ENCODE measurements at regions not wholly inside any gene's neighbourhood (a gene's known extent, or its start where the extent isn't known, plus 50 kb on each side); places are given as distances from the start of the nearest gene placed in this dataset.

DNA sequence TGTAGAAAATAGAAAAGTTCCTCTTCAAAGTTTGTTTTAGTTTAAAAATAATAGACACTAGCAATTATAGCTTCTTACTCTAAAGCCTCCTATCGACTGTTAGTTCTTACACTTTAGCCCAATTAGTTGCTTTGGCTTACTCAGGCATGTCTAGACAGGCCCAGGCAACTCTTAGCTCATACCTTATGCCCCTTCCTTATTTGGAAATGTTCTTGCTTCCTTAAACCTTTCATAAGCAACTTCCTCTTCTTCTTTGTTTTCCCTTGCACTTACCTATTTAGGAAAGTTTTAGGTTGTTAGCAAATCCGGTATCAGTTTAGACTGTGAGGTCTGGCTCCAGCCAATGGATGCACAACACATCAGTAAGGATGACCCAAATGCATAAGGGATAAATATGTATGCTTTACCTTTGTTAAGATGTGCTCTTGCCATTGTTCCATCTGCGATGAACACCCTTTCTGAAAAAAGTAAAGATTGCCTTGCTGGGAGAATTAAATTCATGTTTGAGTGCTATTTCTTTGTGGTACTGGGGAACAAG, 1277.5 kb upstream of the CNTN5 start:
- H3K4me3 ChIP-seq (ENCODE audit: low read depth, low read length), result no peak overlapping the region
- TF ChIP-seq, protein P1, sequence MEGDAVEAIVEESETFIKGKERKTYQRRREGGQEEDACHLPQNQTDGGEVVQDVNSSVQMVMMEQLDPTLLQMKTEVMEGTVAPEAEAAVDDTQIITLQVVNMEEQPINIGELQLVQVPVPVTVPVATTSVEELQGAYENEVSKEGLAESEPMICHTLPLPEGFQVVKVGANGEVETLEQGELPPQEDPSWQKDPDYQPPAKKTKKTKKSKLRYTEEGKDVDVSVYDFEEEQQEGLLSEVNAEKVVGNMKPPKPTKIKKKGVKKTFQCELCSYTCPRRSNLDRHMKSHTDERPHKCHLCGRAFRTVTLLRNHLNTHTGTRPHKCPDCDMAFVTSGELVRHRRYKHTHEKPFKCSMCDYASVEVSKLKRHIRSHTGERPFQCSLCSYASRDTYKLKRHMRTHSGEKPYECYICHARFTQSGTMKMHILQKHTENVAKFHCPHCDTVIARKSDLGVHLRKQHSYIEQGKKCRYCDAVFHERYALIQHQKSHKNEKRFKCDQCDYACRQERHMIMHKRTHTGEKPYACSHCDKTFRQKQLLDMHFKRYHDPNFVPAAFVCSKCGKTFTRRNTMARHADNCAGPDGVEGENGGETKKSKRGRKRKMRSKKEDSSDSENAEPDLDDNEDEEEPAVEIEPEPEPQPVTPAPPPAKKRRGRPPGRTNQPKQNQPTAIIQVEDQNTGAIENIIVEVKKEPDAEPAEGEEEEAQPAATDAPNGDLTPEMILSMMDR (IDR thresholded peaks at IDR 0.05; ENCODE audit: low read depth, low read length, missing control alignments), result no peak
- no peaks in the 10 kb centered on the region for H3K36me3 ChIP-seq (replicated peaks)
- peak overlapping the region; percentile 44 for H3K27ac ChIP-seq
- no peaks in the 10 kb centered on the region for H3K27me3 ChIP-seq (replicated peaks)
- in situ Hi-C loops (cut with HindIII; ENCODE audit: low pct_ligation_motif_present, low sequenced_read_pairs), result no loop called here
- DNase-seq, result peak; percentile 52

DNA sequence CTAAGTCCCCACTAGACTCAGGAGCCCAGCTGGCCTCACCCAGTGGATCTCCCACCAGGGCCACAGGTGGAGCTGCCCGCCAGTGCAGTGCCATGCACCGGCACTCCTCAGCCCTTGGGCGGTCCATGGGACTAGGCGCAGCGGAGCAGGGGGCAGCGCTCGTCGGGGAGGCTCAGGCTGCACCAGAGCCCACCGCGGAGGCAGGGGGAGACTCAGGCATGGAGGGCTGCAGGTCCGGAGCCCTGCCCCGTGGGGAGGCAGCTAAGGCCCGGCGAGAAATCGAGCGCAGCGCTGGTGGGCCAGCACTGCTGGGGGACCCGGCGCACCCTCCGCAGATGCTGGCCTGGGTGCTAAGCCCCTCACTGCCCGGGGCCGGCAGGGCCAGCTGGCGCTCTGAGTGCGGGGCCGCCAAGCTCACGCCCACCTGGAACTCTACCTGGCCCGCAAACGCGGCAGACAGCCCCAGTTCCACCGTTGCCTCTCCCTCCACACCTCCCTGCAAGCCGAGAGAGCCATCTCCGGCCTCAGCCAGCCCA, 1275.2 kb upstream of the CNTN5 start:
- in situ Hi-C loops (cut with HindIII; ENCODE audit: low pct_ligation_motif_present, low sequenced_read_pairs), result no loop called here

DNA sequence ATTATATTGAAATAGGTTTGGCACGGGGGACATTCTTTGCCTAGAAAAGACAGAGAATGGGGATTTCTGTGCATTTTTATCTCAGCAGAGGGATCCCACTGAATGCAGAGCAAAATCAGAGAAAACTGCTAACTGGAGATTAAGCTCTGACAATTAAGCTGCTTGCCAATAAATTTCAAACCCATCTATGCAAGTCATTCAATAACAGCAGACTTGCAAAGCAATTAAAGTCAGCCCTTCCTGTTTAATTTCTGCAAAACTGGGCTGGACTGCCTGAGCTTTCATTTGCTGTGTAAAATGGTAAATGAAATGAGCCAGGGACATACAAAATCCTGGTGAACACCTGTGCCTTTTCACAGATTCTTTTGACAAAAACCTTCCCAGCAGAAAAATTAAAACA, 1273.9 kb upstream of the CNTN5 start:
- DNase-seq, result no peak
- in situ Hi-C loops (cut with HindIII; ENCODE audit: low pct_ligation_motif_present, low sequenced_read_pairs), result no loop called here
- H3K36me3 ChIP-seq (replicated peaks), result no peaks in the 10 kb centered on the region
- TF ChIP-seq, protein P1 (IDR thresholded peaks at IDR 0.05; ENCODE audit: low read depth, low read length, missing control alignments), result no peak
- H3K4me3 ChIP-seq (ENCODE audit: low read depth, low read length), result no peak overlapping the region
- H3K27ac ChIP-seq, result no peak overlapping the region
- no peaks in the 10 kb centered on the region for H3K27me3 ChIP-seq (replicated peaks)

More for the DNA sequence above, 1275.2 kb upstream of the CNTN5 start:
- H3K27ac ChIP-seq, result no peak overlapping the region
- H3K27me3 ChIP-seq (replicated peaks), result no peaks in the 10 kb centered on the region
- H3K36me3 ChIP-seq (replicated peaks), result no peaks in the 10 kb centered on the region
- no peak for DNase-seq
- TF ChIP-seq, protein P1 (IDR thresholded peaks at IDR 0.05; ENCODE audit: low read depth, low read length, missing control alignments), result no peak
- no peak overlapping the region for H3K4me3 ChIP-seq (ENCODE audit: low read depth, low read length)

DNA sequence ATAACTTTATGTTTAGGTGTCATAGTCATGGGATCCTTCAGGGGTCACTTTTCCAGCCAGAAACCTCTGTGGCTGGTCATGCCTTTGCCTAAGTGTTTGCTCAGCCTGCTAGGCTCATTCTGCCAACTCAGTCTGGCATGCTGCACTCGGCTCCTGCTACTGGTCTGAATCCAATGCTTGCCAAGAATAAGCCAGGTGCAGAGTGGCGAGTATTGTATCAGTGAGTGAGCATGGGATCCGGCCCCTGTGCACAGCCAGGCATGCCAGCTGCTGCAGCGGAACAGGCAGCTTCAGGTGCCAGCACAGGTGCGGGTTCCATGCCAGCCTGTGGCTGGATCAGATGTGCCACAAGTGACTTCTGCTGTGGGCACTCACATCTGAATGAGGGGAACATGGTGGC, 1269.3 kb upstream of the CNTN5 start:
- DNase-seq, result no peak
- Histone ChIP-seq H3K27ac (no peak overlapping the region), H3K36me3 (replicated peaks) (no peaks in the 10 kb centered on the region), H3K4me3 (ENCODE audit: low read depth, low read length) (no peak overlapping the region), H3K27me3 (replicated peaks) (no peaks in the 10 kb centered on the region)
- in situ Hi-C loops (cut with HindIII; ENCODE audit: low pct_ligation_motif_present, low sequenced_read_pairs), result no loop called here
- TF ChIP-seq, protein P1 (IDR thresholded peaks at IDR 0.05; ENCODE audit: low read depth, low read length, missing control alignments), result no peak

DNA sequence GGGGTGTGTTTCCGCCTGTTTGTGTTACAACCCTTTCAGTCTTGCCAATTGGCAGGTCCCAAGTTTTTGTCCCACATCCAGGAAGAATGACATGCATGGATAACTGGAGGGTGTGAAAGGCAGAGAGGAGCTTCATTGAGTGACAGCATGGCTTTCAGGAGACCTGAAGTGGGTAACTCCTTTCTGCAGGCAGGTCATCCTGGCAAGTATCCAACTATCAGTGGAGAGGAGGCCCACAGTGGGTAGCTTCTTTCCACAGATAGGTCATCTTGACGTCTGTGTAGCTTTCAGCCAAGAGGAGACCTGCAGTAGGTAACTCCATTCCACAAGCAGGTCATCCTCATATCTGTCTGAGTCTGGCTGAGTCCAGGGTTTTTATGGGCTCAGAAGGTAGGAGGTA, 1268.8 kb upstream of the CNTN5 start:
- Histone ChIP-seq H3K27me3 (replicated peaks) (no peaks in the 10 kb centered on the region), H3K36me3 (replicated peaks) (no peaks in the 10 kb centered on the region), H3K27ac (no peak overlapping the region), H3K4me3 (ENCODE audit: low read depth, low read length) (no peak overlapping the region)
- TF ChIP-seq, protein P1 (IDR thresholded peaks at IDR 0.05; ENCODE audit: low read depth, low read length, missing control alignments), result no peak
- in situ Hi-C loops (cut with HindIII; ENCODE audit: low pct_ligation_motif_present, low sequenced_read_pairs), result no loop called here
- no peak for DNase-seq

DNA sequence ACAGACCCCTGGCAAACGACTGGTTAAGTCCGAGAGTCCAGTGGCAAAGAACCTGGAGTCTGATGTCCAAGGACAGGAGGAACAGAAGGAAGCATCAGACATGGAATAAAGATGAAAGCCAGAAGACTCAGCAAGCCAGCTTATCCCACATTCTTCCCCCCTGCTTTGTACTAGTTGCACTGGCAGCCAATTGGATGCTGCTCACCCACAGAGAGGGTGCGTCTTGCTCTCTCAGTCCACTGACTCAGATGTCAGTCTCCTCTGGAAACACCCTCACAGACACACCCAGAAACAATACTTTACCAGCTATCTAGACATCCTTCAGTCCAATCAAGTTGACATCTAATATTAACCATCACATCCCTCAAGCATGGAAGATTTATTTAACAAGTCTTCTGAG, 1265.8 kb upstream of the CNTN5 start:
- H3K4me3 ChIP-seq (ENCODE audit: low read depth, low read length), result no peak overlapping the region
- DNase-seq, result peak; percentile 20
- no peak overlapping the region for H3K27ac ChIP-seq
- no peaks in the 10 kb centered on the region for H3K36me3 ChIP-seq (replicated peaks)
- TF ChIP-seq, protein P1 (IDR thresholded peaks at IDR 0.05; ENCODE audit: low read depth, low read length, missing control alignments), result no peak
- in situ Hi-C loops (cut with HindIII; ENCODE audit: low pct_ligation_motif_present, low sequenced_read_pairs), result no loop called here
- H3K27me3 ChIP-seq (replicated peaks), result no peaks in the 10 kb centered on the region

All from brain microvascular endothelial cell (primary cell).